Gastrocnemius medialis (tissue), 4 donors: ENCODE measurements at regions not wholly inside any gene's neighbourhood (a gene's known extent, or its start where the extent isn't known, plus 50 kb on each side); places are given as distances from the start of the nearest gene placed in this dataset.

Experiments
- CTCF ChIP-seq, 5 experiments: fragments of 450-650 bp in 3 of 5; fragments of 200-600 bp in 2 of 5; sonication (generic) in 2 of 5; IDR thresholded peaks in 4 of 5; conservative IDR thresholded peaks in 1 of 5; 1 replicate in 4 of 5; 2 replicates in 1 of 5; pipeline ENCODE4 v1.5.1; 2016 to 2019; ENCODE audit warnings: antibody characterized with exemption in 5 of 5, mild to moderate bottlenecking in 3 of 5, moderate library complexity in 3 of 5
- POLR2A ChIP-seq, 2 donors: fragments of 450-650 bp; IDR thresholded peaks; one replicate each; pipeline ENCODE4 v1.6.1; 2017; ENCODE audit warnings: antibody characterized with exemption in 2 of 2, mild to moderate bottlenecking in 2 of 2, moderate library complexity in 2 of 2

- TF ChIP-seq CTCF (IDR thresholded peaks at IDR 0.05 in 4 of 5, conservative IDR thresholded peaks at IDR 0.05 in 1 of 5) (no peak), POLR2A (IDR thresholded peaks at IDR 0.05) (no peak)
Observed at GRCh38 chr5:39475159-39475571, 50.4 kb upstream of the DAB2 start.
